SHP77 (cell line): ENCODE measurements at regions not wholly inside any gene's neighbourhood (a gene's known extent, or its start where the extent isn't known, plus 50 kb on each side); places are given as distances from the start of the nearest gene placed in this dataset.
"Not testable (repeated sequence)": the region's sequence is repeated elsewhere in the genome, so short reads cannot be mapped to it uniquely, and the experiment has no call there.

Source experiments
- DNase-seq, 2 experiments: peaks; one replicate each; lab custom pipeline; 2025; lab: John Stamatoyannopoulos, UW

DNA sequence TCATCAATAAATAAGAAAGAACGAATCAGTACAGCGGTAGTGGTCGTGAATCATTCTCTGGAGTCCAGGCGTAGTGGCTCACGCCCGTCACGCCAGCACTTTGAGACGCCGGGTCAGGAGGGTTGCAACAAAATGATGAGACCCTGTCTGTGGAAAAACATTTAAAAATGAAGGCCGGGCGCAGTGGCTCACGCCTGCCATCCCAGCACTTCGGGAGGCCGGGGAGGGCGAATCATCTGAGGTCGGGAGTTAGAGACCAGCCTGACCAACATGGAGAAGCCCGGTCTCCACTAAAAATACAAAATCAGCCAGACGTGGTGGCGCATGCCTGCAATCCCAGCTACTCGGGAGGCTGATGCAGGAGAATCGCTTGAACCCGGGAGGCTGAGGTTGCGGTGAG lies 111.8 kb upstream of the ANKRD30BL start:
- DNase-seq = not testable (repeated sequence)

DNA sequence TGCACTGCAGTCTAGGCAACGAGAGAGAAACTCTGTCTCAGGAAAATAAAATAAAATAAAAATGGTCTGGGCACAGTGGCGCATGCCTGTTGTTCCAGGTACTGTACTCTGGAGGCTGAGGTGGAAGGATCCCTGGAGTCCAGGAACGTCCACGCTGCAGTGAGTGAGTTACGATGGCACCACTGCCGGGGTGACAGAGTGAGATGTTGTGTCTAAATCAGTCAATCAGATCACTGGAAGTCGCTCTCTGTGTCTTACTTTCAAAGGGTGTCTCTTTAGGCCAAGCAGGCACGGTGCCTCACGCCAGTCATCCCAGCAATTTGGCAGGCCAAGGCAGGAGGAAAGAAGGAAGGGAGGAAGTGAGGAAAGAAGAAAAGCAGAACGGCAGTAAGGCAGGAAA lies 112.2 kb upstream of the ANKRD30BL start:
- DNase-seq = no peak

DNA sequence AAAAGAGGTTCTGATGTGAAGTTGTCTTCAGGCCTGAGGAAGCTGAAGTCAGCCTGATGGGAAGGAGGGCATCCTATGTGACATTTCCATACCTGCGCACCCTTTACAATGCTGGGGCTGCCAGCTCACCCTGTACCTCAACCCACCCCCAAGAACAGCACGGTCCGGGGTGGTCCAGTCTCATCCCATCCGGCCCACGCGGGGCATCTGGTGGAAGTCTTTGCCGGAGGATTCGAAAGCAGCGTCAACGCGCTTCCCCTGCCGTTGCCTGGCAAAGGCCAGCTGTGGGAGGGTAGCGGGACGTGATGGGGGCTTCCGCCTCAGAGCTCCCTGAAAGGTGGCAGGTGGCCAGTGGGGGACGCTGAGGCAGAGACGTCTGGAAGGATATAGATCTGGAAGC lies 113.6 kb upstream of the ANKRD30BL start:
- no peak for DNase-seq

DNA sequence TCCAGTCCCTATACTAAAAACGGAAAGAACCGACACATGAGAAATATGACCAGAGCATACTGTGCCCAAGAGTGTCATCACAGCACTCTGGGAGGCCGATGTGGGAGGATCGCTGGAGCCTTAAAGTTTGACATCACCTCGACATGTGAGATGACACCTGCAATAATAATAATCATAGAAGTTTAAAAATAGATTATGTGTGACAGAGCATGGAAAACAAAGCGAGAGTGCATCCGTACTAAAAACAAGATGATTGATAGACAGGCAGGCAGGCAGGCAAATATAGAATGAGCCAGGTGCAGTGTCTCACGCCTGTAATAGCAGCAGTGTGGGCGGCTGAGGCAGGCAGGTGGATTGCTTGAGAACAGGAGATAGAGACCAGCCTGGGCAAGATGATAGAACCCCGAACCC lies 114.8 kb upstream of the ANKRD30BL start:
- no peak for DNase-seq

DNA sequence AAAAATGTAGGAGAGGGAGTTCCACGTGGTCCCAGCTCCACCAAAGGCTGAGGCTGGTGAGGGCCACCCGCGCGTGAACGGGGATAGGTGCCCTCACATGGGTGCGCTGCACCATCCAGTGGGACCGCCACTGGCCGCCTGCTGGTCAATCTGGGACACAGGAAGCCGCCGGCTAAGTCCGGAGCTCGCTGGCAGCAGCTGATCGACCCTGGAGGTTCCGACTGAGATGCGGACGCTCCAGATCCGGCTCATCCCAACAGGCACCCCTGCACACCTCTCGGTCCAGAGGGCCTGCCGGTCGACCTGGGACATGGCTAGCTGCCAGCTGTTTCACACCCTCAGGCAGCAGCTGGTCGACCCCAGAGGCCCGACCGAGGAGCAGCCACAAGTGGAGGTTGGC lies 116.5 kb upstream of the ANKRD30BL start:
- no peak for DNase-seq

DNA sequence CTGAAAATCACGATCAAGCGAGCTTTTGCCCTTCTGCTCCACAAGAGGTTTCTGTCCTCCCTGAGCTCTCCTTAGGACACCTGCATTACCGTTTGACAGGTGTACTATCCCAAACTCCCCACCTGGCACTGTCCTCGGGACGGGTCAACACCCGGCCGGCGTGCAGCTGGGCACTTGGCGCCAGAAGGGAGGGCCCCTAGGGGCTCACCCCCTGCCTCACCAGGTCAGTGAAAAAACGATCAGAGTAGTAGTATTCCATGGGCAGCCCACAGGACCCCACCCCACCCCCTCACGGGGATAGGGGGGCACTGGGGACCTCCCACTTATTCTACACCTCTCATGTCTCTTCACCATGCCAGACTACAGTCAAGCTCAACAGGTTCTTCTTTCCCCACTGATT lies 117.6 kb upstream of the ANKRD30BL start:
- DNase-seq = no peak

DNA sequence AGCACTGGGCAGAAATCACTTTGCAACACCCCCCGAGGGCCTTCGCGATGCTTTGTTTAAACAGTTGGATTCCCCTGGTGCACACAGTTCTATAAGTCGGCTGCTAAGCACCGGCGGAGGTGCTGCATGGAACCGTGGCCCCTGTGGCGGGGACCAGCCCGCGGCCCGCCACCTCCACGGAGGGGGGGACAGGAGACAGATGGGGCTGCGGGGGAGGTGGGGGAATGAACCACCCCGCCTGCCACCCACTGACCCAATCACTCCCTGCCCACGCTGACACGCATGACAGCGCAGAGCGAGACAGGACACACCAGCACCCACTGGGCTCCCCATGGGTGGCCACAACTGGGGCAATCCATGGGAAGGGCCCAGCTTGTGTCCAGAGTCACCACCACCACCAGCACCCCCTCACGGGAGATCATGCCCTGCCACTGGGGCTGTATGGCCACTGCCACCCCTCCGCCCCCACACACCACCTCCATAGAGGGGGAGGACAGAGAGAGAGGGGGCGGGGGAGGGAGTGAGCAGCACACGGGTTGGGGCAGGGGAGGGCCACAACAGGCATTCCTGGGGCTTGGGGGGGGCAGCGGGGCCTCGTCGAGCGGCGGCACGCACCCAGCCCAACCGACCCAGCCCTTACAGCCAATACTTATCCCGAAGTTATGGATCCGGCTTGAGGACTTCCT lies 118.3 kb upstream of the ANKRD30BL start:
- DNase-seq = no peak

DNA sequence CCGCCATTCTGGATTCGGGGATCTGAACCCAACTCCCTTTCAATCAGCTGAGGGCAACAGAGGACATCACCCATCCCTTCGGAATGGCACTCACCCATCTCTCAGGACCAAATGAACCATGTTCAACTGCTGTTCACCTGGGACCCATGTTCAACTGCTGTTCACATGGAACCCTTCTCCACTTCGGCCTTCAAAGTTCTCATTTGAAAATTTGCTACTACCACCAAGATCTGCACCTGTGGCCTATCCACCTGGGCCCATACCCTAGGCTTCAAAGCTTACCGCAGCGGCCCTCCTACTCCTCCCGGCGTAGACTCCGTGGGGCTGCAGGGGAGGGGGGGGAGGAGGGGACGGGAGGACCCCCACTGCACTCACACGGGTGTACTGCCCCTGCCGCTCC lies 119.2 kb upstream of the ANKRD30BL start:
- no peak for DNase-seq

DNA sequence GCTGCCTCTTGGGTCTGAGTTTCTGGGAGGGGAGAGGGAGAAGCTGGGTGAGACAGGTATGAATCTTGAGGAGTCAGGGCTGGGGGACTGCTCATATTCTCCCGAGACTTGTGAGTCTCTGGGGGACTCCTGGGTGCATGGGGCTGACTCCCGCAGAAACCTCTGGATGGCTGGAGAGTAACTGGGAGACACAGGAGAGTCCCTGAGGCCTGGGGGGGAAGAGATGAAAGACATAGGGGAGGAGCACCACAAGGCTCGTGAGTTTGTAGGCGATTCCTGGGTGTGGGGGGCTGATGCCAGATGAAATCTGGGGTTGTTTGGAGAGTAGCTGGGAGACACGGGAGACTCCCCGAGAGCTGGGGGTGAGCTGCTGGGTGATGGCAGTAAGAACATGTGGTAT lies 120.4 kb upstream of the ANKRD30BL start:
- DNase-seq = not testable (repeated sequence)

DNA sequence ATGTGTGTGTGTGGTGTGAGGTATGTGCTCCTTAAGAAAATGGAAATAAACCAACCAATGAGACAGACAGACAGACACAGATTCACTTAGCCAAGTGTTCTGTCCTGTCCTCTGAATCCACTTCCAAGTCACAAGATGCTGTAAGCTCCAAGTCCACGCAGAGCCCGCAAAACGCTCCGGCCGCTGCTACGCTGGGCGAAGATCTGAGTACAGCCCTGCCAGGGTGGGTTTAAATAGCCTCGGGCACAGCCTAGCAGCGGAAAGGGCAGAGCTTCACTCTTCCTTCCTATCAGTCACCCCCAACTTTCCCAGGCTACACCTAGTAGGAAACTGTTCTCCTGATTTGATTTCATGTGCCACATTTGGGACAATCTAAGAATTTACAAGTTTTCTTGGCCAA lies 121.2 kb upstream of the ANKRD30BL start:
- no peak for DNase-seq

DNA sequence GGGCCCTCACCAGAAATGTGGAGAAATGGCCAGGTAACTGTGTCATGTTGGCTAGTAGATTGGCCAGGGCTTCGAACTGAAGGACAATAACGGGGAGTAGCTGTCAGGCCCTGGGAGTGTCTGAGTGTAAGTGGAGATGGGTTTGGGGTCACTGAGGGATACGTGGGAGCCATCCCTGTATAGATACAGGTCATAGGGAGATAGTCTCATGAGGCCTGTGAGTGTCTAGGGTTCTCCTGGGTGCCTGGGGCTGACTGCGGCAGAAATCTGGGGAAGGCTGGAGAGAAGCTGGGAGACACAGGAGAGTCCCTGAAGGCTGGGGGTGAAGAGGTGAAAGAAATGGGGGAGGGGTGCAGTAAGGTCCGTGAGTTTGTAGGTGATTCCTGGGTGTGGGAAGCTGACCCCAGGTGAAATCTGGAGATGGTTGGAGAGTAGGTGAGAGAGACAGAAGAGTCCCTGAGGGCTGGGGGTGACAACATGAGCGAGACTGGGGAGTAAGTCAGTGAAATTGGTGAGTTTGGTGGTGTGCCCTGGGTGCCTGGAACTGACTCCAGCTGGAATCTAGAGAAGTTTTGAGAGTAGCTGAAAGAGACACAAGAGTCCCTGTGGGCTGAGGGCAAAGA lies 124.6 kb upstream of the ANKRD30BL start:
- DNase-seq = not testable (repeated sequence)

DNA sequence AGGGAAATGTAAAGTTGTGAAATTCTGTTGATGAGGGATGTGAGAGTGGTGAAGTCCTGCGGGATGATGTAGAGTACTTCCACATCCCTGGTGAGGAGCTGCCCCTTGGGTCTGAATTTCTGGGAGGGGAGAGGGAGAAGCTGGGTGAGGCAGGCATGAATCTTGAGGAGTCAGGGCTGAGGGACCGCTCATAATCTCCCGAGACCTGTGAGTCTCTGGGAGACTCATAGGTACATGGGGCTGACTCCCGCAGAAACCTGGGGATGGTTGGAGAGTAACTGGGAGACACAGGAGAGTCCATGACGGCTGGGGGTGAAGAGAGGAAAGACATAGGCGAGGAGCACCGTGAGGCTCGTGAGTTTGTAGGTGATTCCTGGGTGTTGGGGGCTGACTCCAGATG lies 126.2 kb upstream of the ANKRD30BL start:
- not testable (repeated sequence) for DNase-seq

DNA sequence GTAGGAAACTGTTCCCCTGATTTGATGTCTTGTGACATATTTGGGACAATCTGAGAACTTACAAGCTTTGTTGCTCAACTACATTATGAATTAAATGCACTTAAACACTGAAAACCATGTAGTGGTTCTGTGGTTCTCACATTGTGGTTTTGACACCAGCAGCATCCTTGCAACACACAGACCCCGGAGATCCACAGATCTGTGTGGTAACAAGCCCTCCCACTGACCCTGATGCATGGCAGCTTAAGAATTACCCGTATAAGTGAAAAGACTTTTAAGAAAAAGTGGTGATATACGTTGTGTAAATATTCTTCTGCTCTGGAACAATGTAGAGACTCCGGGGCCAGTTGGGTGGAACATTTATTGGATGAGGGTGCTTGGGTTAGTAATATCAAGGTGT lies 127.4 kb upstream of the ANKRD30BL start:
- DNase-seq = not testable (repeated sequence)

DNA sequence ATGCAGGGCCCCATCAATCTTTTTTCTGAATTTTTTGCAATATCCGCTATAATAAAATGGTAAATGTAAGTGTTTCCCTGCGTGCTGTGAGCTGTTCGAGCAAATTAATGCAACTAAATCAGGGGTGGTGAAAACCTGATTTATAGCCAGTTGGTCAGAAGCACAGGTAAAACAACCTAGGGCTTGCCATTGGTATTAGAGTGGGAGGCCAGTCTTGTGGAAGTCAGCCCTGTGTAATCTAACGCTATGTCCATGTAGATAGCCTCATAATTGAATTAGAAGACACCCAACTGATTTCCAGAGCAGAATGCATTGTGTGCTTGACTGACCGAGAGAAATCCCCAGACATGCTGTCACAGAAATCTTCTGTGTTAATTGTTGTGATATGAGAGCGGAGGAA lies 126.8 kb upstream of the GPR39 start:
- DNase-seq = not testable (repeated sequence)

DNA sequence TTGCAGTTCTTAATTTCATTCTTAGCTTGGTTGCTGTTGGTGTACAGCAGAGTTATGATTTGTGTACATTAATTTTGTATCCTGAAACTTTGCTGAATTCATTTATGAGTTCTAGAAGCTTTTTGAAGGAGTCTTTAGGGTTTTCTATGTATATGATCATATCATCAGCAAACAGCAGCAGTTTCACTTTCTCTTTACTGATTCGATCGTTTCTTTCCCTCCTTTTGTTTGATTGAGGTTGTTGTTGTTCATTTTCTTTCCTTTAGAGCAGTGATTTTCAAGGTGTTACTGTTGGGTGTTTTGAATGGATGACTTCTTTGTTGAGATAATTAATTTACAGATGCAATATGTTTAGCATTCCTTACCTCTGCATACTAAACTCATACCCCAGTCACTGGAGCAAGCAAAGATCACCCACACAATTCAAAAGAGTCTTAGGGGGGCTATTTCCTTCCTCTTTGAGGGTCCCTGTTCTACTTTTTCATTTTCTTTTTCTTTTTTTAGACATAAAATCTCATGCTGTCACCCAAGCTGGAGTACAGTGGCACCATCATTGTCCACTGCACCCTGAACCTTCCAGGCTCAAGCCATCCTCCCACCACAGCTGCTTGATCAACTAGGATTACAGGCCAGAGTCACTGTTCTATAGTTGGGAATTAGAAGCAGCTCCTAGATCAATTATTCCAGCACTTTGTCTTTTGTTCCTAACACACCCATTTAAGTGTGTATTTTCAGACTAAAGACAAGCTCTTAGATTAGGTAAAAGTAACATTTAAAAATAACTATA lies 115.8 kb upstream of the GPR39 start:
- not testable (repeated sequence) for DNase-seq

DNA sequence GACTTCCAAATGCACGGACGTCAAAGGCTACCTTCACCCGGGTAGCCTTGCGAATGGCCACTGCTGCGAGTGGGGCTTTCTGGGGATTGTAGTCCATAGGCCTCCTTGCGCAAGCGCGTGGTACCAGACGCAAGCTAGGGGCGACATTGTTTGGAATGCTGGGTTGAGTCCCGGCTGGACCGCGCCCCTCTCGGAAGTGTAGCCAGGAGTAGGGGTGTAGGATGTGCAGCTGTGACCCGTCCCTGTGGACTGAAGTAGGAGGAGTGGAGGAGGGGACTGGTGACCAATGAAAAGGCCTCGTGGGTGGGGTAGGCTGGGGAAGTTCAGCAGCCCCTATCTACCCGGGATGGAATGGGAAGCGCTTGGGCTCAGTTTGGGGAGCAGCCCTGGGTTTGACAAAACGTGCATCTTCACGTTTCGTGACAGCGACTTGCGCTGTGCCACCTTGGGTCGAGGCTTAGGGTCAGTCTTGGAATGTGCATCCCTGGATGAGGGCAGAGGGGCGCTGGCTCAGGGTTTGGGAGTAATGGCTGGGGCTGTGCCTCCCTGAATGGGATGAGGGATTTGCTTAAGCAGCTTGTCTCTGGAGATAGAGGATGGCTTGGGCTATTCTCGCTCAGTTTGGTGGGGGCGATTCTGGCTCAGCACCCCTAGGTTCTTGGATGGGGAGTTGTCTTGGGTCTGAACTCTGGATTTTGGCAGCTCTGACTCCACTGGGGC lies 111.8 kb upstream of the GPR39 start:
- not testable (repeated sequence) for DNase-seq

DNA sequence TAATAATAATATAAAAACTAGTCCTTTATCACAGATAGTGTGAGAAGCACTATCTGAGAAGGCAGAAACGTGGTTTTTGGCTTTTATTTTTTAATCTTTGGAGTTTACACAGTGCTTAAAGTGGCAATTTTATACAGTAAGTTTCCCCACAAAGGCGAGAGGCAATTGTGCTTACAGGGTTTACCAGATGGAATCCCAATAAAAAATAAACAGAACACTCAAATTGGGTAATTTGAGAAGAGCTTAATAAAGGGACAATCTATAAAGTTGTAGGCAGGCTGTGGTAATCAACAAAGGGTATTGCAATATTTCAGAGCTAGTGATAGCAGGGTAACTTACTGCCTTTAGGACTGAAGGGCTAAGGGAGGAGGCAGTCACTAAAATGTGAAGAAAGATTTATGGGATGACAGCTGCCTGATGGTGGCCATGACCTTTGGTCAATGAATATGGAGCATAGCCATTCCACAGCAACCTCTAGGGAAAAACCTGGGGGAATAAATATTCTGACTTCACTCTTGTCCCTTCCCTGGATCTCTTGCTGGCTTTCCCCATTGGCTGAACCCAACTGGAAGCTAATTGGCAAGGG lies 108.9 kb upstream of the GPR39 start:
- DNase-seq = not testable (repeated sequence)

DNA sequence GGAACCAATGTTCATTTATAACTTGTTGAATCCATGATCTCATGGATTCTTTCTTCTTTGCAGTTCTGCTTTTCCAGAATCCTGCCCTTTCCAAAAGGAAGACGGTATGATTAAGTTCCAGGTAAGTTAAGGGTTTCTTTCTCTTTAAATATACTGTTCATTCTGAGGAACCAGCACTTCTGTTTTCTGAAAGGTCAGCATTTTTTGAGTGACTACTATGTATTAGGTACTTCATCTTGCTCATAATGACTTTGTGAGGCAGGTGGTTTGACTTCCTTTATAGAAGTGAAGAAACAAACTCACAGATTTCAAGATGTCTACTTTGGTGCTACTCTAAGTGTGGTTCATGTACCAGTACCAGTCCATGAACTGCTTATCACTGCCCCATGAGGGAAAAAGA lies 107.4 kb upstream of the GPR39 start:
- not testable (repeated sequence) for DNase-seq

DNA sequence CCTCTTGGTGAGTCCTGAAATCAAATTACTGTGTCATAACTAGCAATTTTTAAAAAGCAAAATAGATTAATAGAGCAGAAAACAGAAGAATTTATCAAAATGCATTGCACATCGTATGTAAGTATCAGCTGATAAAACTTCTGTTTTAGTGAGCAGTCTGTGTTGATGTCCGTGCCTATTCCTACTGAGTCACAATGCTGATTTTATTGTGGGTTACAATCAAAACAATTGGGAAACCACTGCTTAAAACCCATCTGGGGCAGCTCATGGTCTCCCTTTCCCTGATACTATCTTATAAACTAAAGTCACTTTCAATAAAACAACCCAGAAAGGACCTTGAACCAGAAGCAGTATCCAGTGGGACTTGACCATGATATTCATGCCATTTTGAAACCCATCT lies 101.1 kb upstream of the GPR39 start:
- not testable (repeated sequence) for DNase-seq

DNA sequence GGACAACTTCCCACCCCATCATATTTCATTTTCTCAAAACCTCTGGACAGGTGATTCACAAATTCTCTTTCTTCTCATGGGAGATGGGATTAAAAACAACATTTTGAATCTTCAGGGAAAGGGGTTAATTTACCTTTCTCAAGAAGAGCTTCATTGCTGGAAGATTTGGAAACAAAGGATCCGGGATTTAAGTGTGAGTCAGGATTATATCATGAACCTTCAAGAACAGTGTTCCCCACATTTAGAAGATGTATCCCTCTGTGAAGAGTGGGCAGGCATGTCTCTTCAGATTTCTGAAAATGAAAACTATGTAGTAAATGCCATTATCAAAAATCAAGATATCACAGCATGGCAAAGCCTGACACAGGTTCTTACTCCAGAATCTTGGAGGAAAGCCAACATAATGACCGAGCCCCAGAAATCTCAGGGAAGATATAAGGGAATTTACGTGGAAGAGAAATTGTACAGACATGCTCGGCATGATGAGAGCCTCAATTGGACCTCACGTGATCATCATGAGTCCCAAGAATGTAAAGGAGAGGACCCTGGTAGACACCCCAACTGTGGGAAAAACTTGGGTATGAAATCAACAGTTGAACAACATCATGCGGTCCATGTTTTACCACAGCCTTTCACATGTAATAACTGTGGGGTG lies 99.5 kb upstream of the GPR39 start:
- DNase-seq = not testable (repeated sequence)

DNA sequence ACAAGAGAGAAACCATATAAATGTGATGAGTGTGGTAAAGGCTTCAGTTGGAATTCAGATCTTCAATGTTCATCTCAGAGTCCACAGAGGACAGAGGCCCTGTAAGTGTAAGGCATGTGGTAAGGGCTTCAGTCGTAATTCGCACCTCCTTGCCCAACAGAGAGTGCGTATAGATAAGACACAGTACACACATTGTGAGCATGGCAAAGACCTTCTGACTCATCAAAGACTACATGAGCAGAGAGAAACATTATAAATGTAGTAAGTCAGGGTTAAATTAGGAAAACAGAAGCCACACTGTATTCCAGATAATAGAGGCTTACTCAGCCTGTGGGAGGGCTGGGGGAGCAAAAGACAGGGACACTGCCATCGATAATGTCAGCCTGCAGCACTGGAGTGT lies 98.1 kb upstream of the GPR39 start:
- DNase-seq = not testable (repeated sequence)
